ENCODE measurements at regions not wholly inside any gene's neighbourhood (a gene's known extent, or its start where the extent isn't known, plus 50 kb on each side); places are given as distances from the start of the nearest gene placed in this dataset.
"Not testable (repeated sequence)": the region's sequence is repeated elsewhere in the genome, so short reads cannot be mapped to it uniquely, and the experiment has no call there.

DNA sequence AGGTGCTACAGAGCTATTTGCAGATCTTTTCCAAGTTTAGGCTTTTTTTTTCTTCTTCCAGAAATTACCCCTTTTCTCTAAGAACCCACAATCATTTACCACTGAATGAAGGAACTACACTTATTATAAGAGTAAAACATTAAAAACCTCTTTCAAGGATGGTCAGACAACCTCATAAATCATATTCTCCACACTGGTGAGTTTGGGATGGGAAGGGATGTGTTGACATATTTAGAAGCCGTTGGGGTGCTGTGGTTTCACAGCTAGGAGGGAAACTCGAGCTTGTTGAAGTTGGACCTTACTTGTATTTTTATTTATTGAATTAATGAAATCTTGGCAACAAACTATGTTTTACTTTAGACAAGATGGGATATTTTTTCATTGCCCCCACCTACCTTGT, 289.4 kb upstream of the MEIS1 start:
- no peaks in the 10 kb centered on the region for H3K9me3 ChIP-seq
- H3K36me3 ChIP-seq (replicated peaks in 1 of 2; ENCODE audit: insufficient read depth in 1 of 2, low read depth in 2 of 2): no peaks in the 10 kb centered on the region
- TF ChIP-seq POLR2A (IDR thresholded peaks at IDR 0.05): no peak
- TF ChIP-seq, protein P1, sequence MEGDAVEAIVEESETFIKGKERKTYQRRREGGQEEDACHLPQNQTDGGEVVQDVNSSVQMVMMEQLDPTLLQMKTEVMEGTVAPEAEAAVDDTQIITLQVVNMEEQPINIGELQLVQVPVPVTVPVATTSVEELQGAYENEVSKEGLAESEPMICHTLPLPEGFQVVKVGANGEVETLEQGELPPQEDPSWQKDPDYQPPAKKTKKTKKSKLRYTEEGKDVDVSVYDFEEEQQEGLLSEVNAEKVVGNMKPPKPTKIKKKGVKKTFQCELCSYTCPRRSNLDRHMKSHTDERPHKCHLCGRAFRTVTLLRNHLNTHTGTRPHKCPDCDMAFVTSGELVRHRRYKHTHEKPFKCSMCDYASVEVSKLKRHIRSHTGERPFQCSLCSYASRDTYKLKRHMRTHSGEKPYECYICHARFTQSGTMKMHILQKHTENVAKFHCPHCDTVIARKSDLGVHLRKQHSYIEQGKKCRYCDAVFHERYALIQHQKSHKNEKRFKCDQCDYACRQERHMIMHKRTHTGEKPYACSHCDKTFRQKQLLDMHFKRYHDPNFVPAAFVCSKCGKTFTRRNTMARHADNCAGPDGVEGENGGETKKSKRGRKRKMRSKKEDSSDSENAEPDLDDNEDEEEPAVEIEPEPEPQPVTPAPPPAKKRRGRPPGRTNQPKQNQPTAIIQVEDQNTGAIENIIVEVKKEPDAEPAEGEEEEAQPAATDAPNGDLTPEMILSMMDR (IDR thresholded peaks at IDR 0.05): no peak
- no peak overlapping the region for H3K27ac ChIP-seq
- intact Hi-C loops (cut with DNase I): no loop called here
- no peaks in the 10 kb centered on the region for H3K27me3 ChIP-seq
- WGBS, 2 donors: 39 to 64% methylated on average over 2 of the region's 2 CpGs
- ATAC-seq (no peak), DNase-seq (no peak)
- no peak overlapping the region for H3K4me3 ChIP-seq
- no peaks in the 10 kb centered on the region for H3K4me1 ChIP-seq

DNA sequence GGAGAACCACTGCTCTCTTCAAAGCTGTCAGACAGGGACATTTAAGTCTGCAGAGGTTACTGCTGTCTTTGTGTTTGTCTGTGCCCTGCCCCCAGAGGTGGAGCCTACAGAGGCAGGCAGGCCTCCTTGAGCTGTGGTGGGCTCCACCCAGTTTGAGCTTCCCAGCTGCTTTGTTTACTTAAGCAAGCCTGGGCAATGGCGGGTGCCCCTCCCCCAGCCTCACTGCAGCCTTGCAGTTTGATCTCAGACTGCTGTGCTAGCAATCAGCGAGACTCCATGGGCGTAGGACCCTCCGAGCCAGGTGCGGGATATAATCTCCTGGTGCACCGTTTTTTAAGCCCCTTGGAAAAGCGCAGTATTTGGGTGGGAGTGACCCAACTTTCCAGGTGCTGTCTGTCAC, 290.6 kb upstream of the MEIS1 start:
- H3K27ac ChIP-seq; intact Hi-C loops (cut with DNase I); H3K4me3 ChIP-seq; H3K4me1 ChIP-seq; DNase-seq; H3K9me3 ChIP-seq; H3K27me3 ChIP-seq; ATAC-seq; H3K36me3 ChIP-seq (replicated peaks in 1 of 2; ENCODE audit: insufficient read depth in 1 of 2, low read depth in 2 of 2): not testable (repeated sequence)
- 82 to 83% methylated on average over 2 to 7 of the region's 7 CpGs for WGBS, 2 donors

DNA sequence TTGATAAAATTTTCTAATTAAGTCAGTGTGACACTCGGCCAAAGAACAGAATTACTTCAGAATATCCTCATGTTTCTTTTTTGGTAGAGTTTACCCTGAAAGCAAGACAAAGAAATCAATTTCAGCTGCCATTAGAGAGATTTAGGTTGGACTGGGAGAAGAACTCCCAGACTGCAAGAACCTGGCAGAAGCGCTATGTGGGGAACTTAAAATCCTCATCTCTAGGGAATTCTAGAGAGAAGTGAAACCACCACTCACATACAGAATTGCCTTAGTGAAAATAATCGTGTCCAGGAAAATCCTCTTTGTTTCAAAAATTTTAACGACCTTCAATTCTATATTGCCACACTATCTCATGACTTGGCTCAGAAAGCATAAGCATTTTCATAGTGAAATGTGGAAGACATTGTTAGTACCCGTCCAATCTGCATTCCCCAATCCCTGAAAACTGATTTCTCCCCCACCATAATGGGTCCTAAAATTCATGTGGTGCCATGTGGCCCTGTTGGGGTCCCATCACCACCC, 297.3 kb upstream of the MEIS1 start:
- WGBS, 2 donors: 73 to 77% methylated on average over 5 of the region's 5 CpGs
- DNase-seq: no peak

DNA sequence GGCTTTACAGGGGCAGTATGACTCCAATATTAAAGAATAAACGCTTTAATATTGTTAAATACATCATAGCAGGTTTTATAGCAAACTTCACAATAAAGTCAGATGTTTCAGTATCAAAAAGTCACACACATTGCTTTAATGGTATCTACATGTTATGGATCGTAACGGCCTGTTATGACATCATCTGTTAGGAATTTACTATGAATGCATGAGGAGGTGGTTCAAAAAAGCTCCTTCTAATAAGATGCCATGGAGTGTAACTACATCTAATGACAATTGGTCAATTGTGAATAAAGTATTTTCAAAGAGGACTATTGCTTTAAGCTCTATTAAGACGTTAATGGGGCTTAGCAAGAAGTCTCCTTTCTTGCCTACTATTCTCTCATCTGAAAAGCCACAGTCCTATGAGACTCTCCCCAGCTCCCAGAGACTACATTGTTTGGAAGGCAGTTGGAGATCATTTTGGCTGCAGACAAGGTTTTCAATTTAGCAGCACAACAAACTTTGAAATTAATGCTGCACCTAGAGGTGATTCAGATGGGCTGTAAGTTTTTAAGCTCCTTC, 300.7 kb upstream of the MEIS1 start:
- 59 to 69% methylated on average over 4 of the region's 4 CpGs for WGBS, 2 donors
- TF ChIP-seq, protein P1 (IDR thresholded peaks at IDR 0.05): no peak
- no peak for TF ChIP-seq POLR2A (IDR thresholded peaks at IDR 0.05)
- DNase-seq (no peak), ATAC-seq (no peak)
- Histone ChIP-seq H3K27ac (no peak overlapping the region), H3K36me3 (replicated peaks in 1 of 2; ENCODE audit: insufficient read depth in 1 of 2, low read depth in 2 of 2) (no peaks in the 10 kb centered on the region), H3K27me3 (no peaks in the 10 kb centered on the region), H3K9me3 (no peaks in the 10 kb centered on the region), H3K4me1 (no peaks in the 10 kb centered on the region), H3K4me3 (no peak overlapping the region)
- intact Hi-C loops (cut with DNase I): no loop called here

More for the DNA sequence above, 297.3 kb upstream of the MEIS1 start:
- TF ChIP-seq POLR2A (IDR thresholded peaks at IDR 0.05): no peak
- TF ChIP-seq, protein P1 (IDR thresholded peaks at IDR 0.05): no peak
- Histone ChIP-seq H3K36me3 (replicated peaks in 1 of 2; ENCODE audit: insufficient read depth in 1 of 2, low read depth in 2 of 2) (no peaks in the 10 kb centered on the region), H3K27me3 (no peaks in the 10 kb centered on the region), H3K4me3 (no peak overlapping the region), H3K27ac (no peak overlapping the region), H3K9me3 (no peaks in the 10 kb centered on the region), H3K4me1 (no peaks in the 10 kb centered on the region)
- no peak for ATAC-seq
- intact Hi-C loops (cut with DNase I): no loop called here

DNA sequence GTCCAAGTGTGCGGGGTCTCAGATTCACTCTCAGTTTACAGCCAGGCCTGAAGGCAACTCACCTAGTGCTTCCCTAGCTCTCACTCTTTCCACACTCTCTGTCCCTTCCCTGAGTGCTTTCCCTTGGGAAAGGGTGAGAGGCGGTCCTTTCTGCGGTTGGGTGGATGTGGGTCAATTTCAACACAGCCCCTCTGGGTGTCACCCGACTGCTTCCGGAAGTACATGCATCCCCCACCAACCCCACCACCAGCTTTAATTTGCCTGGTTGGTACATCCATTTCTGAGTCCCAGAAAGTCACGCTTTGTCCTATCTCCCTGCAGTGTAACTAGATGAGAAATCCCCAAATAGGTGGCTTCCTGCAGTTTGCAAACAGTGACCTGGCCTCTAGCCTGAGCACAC, 307.3 kb upstream of the MEIS1 start:
- ATAC-seq (no peak), DNase-seq (no peak)
- Histone ChIP-seq H3K9me3 (no peaks in the 10 kb centered on the region), H3K27ac (no peak overlapping the region), H3K36me3 (replicated peaks in 1 of 2; ENCODE audit: insufficient read depth in 1 of 2, low read depth in 2 of 2) (no peaks in the 10 kb centered on the region), H3K4me3 (no peak overlapping the region), H3K27me3 (no peaks in the 10 kb centered on the region), H3K4me1 (no peaks in the 10 kb centered on the region)
- intact Hi-C loops (cut with DNase I): no loop called here
- WGBS, 2 donors: 83 to 90% methylated on average over 6 of the region's 6 CpGs
- no peak for TF ChIP-seq POLR2A (IDR thresholded peaks at IDR 0.05)
- TF ChIP-seq, protein P1 (IDR thresholded peaks at IDR 0.05): no peak
